Esophagus squamous epithelium (tissue), 4 donors: ENCODE measurements at regions not wholly inside any gene's neighbourhood (a gene's known extent, or its start where the extent isn't known, plus 50 kb on each side); places are given as distances from the start of the nearest gene placed in this dataset.

Source experiments
- CTCF ChIP-seq, 6 experiments: fragments of 450-650 bp in 4 of 6; fragments of 200-600 bp in 2 of 6; sonication (generic) in 2 of 6; IDR thresholded peaks; one replicate each; pipeline ENCODE4 v1.5.1; 2016 to 2019; ENCODE audit warnings: antibody characterized with exemption in 6 of 6, mild to moderate bottlenecking in 4 of 6, moderate library complexity in 4 of 6
- POLR2A ChIP-seq, 4 donors: fragments of 450-650 bp; IDR thresholded peaks; one replicate each; pipeline ENCODE4 v1.6.1; 2017; ENCODE audit warnings: antibody characterized with exemption in 4 of 4, mild to moderate bottlenecking in 4 of 4, moderate library complexity in 3 of 4

- TF ChIP-seq CTCF (IDR thresholded peaks at IDR 0.05) (no peak), POLR2A (IDR thresholded peaks at IDR 0.05) (no peak)
Measured at GRCh38 chr20:60117065-60117464, 158.8 kb downstream of the CDH26 start.
